Skin of body (tissue), 1 donor: ENCODE measurements at regions not wholly inside any gene's neighbourhood (a gene's known extent, or its start where the extent isn't known, plus 50 kb on each side); places are given as distances from the start of the nearest gene placed in this dataset.

ENCODE experiments used
- DNase-seq: peaks from one replicate; lab custom pipeline; 2025; lab: John Stamatoyannopoulos, UW

GRCh38 chr13:47628666-47629065 lies 372.4 kb downstream of the SUCLA2 start:
- no peak for DNase-seq

GRCh38 chr13:47623862-47624261 lies 377.2 kb downstream of the SUCLA2 start:
- no peak for DNase-seq

- no peak for DNase-seq
Observed at GRCh38 chr13:47621931-47622330, 379.1 kb downstream of the SUCLA2 start.

- no peak for DNase-seq
Observed at GRCh38 chr13:47611664-47612288, 389.3 kb downstream of the SUCLA2 start.

- DNase-seq: no peak
Observed at GRCh38 chr13:47610687-47611086, 390.4 kb downstream of the SUCLA2 start.

GRCh38 chr13:47603365-47603764 lies 397.7 kb downstream of the SUCLA2 start:
- DNase-seq: peak; percentile 4

GRCh38 chr13:47598340-47598911 lies 402.6 kb downstream of the SUCLA2 start:
- no peak for DNase-seq

GRCh38 chr13:47594833-47595232 lies 406.2 kb downstream of the SUCLA2 start:
- DNase-seq: no peak

GRCh38 chr13:47592256-47592655 lies 408.8 kb downstream of the SUCLA2 start:
- DNase-seq: no peak

- no peak for DNase-seq
Observed at GRCh38 chr13:47588676-47589075, 412.4 kb downstream of the SUCLA2 start.

- DNase-seq: no peak
Observed at GRCh38 chr13:47572375-47572774, 428.7 kb downstream of the SUCLA2 start.

GRCh38 chr13:47564041-47564440 lies 437.0 kb downstream of the SUCLA2 start:
- DNase-seq: no peak

- no peak for DNase-seq
Observed at GRCh38 chr13:47556703-47557102, 444.4 kb downstream of the SUCLA2 start.

- no peak for DNase-seq
Observed at GRCh38 chr13:47555235-47555634, 445.8 kb downstream of the SUCLA2 start.

GRCh38 chr13:47553329-47553977 lies 447.6 kb downstream of the SUCLA2 start:
- no peak for DNase-seq

- no peak for DNase-seq
Observed at GRCh38 chr13:47549219-47549752, 451.8 kb downstream of the SUCLA2 start.

GRCh38 chr13:47548294-47548840 lies 452.7 kb downstream of the SUCLA2 start:
- DNase-seq: peak; percentile 80

GRCh38 chr13:47546391-47547225 lies 454.5 kb downstream of the SUCLA2 start:
- peak; percentile 20 for DNase-seq

GRCh38 chr13:47545201-47546024 lies 455.7 kb downstream of the SUCLA2 start:
- DNase-seq: peak; percentile 58

GRCh38 chr13:47539317-47539716 lies 461.8 kb downstream of the SUCLA2 start:
- DNase-seq: no peak

GRCh38 chr13:47523771-47524170 lies 477.3 kb downstream of the SUCLA2 start:
- DNase-seq: no peak
